Smooth muscle cell (in vitro differentiated cells): ENCODE measurements at regions not wholly inside any gene's neighbourhood (a gene's known extent, or its start where the extent isn't known, plus 50 kb on each side); places are given as distances from the start of the nearest gene placed in this dataset.

ENCODE experiments used
- DNase-seq: peaks from one replicate; lab custom pipeline; 2025; ENCODE audit not compliant: unreplicated experiment; lab: John Stamatoyannopoulos, UW
- H2AFZ ChIP-seq: fragments of 200-600 bp; sonication (generic); 2 replicates; pipeline ENCODE4 v1.6.0; 2016; ENCODE audit warnings: antibody characterized with exemption, low read depth, mild to moderate bottlenecking
- H3F3A ChIP-seq: fragments of 200-600 bp; sonication (generic); 2 replicates; pipeline ENCODE4 v1.6.0; 2017; ENCODE audit warnings: antibody characterized with exemption, low read depth
- H3K27ac ChIP-seq: fragments of 200-600 bp; sonication (generic); 2 replicates; pipeline ENCODE4 v1.5.1; 2016; ENCODE audit warnings: low read depth, mild to moderate bottlenecking
- H3K27me3 ChIP-seq: fragments of 200-600 bp; sonication (generic); 2 replicates; pipeline ENCODE4 v1.6.1; 2016; ENCODE audit warnings: low read depth, mild to moderate bottlenecking
- H3K36me3 ChIP-seq: fragments of 200-600 bp; sonication (generic); 2 replicates; pipeline ENCODE4 v1.5.1; 2016; ENCODE audit warnings: low read depth
- H3K4me1 ChIP-seq: fragments of 200-600 bp; sonication (generic); 2 replicates; pipeline ENCODE4 v1.5.1; 2016; ENCODE audit warnings: low read depth
- H3K4me2 ChIP-seq: fragments of 200-600 bp; sonication (generic); 2 replicates; pipeline ENCODE4 v1.6.0; 2016; ENCODE audit warnings: mild to moderate bottlenecking
- H3K4me3 ChIP-seq: fragments of 200-600 bp; sonication (generic); 2 replicates; pipeline ENCODE4 v1.5.1; 2016; ENCODE audit warnings: mild to moderate bottlenecking
- H3K79me2 ChIP-seq: fragments of 200-600 bp; sonication (generic); 2 replicates; pipeline ENCODE4 v1.6.0; 2016; ENCODE audit warnings: low read depth, mild to moderate bottlenecking
- H3K9ac ChIP-seq: fragments of 200-600 bp; sonication (generic); 2 replicates; pipeline ENCODE4 v1.6.0; 2016; ENCODE audit warnings: low read depth
- H3K9me3 ChIP-seq: fragments of 200-600 bp; sonication (generic); replicated peaks from 2 replicates; pipeline ENCODE4 v1.5.1; 2016; ENCODE audit warnings: low read depth
- H4K20me1 ChIP-seq: fragments of 200-600 bp; sonication (generic); 2 replicates; pipeline ENCODE4 v1.6.0; 2016; ENCODE audit warnings: low read depth
- WGBS: methylation state at CpG from one replicate; pipeline ENCODE4 v1.1.7; 2016; ENCODE audit warnings: low lambda C conversion rate; 5-methylcytosine and 5-hydroxymethylcytosine counted together
- TF ChIP-seq, protein P1 (sequence below): fragments of 200-600 bp; sonication (generic); IDR thresholded peaks from 2 replicates; pipeline ENCODE4 v1.5.1; 2017; ENCODE audit warnings: borderline replicate concordance, mild to moderate bottlenecking, antibody characterized with exemption; ENCODE audit not compliant: insufficient read depth, poor library complexity, severe bottlenecking

DNA sequence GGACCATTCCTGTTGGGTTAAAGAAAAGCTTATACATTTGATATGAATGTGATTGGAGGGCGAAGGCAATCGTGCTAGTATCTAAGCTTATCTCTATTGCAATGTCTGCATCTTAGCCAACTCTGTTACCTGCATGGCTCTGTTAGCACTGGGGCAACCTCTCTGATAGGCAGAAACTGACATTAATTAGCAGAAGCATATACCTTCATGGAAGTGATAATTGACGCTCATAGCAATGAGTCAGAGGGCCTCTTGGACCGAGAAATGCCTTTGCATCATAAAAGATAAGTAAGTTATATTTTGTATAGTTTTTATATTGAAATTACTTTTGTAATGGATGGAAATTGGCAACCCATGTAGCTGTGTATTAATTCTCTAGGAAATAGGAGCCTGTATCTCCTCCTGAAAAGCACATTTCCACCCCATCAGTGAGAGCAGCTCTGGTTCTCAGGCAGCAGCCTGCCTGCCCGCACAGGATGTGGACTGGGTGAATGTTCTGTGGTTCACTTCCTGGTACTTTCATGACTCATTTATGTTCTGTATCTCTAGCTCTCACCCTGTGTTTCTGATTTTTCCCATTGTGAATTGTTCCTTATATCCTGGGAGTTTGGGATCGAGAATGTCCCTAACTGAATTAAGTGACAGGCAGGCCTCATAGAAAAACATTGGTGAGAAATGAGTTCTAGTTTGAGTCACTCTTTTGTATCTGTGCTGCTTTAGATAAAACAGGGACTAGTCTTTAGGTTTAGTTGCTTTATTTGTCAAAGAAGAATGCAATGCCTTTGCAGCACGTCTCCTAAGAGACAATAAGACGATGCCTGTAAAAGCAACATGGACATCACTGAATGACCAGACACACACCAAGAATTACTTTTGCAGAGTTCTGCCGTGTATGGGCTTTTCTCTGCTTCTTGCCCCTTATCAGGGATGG lies 344.9 kb downstream of the DCDC2C start:
- H3K9me3 ChIP-seq = no peaks in the 10 kb centered on the region
- H2AFZ ChIP-seq = peak overlapping the region; percentile 36
- H3K4me3 ChIP-seq = no peak overlapping the region
- H3K4me2 ChIP-seq = no peak overlapping the region
- no peaks in the 10 kb centered on the region for H3K79me2 ChIP-seq
- no peaks in the 10 kb centered on the region for H3K4me1 ChIP-seq
- H3F3A ChIP-seq = no peaks in the 10 kb centered on the region
- H3K36me3 ChIP-seq = no peaks in the 10 kb centered on the region
- TF ChIP-seq, protein P1, sequence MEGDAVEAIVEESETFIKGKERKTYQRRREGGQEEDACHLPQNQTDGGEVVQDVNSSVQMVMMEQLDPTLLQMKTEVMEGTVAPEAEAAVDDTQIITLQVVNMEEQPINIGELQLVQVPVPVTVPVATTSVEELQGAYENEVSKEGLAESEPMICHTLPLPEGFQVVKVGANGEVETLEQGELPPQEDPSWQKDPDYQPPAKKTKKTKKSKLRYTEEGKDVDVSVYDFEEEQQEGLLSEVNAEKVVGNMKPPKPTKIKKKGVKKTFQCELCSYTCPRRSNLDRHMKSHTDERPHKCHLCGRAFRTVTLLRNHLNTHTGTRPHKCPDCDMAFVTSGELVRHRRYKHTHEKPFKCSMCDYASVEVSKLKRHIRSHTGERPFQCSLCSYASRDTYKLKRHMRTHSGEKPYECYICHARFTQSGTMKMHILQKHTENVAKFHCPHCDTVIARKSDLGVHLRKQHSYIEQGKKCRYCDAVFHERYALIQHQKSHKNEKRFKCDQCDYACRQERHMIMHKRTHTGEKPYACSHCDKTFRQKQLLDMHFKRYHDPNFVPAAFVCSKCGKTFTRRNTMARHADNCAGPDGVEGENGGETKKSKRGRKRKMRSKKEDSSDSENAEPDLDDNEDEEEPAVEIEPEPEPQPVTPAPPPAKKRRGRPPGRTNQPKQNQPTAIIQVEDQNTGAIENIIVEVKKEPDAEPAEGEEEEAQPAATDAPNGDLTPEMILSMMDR = no peak
- H4K20me1 ChIP-seq = no peaks in the 10 kb centered on the region
- H3K9ac ChIP-seq = no peak overlapping the region
- WGBS = 71% methylated on average over 9 of the region's 9 CpGs
- no peaks in the 10 kb centered on the region for H3K27me3 ChIP-seq
- no peak overlapping the region for H3K27ac ChIP-seq
- no peak for DNase-seq

DNA sequence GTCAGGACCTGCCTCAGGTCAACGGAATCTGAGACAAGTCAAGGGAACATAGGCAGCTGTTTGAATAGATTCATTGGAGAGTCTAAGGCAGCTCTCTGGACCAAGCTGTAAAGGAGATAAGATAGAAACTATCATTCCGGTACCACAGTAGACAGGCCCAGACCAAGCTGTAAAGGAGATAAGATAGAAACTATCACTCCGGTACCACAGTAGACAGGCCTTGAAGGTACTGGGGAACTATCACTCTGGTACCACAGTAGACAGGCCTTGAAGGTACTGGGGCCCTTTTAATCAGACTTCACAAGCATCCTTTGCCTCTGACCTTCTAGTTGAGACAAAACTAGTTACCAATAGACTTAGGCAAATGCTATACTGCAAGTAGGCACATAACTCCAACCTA lies 346.1 kb downstream of the DCDC2C start:
- Histone ChIP-seq H3K9me3 (no peaks in the 10 kb centered on the region), H2AFZ (no peak overlapping the region), H3K79me2 (no peaks in the 10 kb centered on the region), H3K27ac (no peak overlapping the region), H3K36me3 (no peaks in the 10 kb centered on the region), H3K4me1 (no peaks in the 10 kb centered on the region), H3K4me3 (no peak overlapping the region), H4K20me1 (no peaks in the 10 kb centered on the region), H3K27me3 (no peaks in the 10 kb centered on the region), H3F3A (no peaks in the 10 kb centered on the region), H3K9ac (no peak overlapping the region), H3K4me2 (no peak overlapping the region)
- WGBS = 65% methylated on average over 3 of the region's 3 CpGs
- TF ChIP-seq, protein P1 = no peak
- no peak for DNase-seq

DNA sequence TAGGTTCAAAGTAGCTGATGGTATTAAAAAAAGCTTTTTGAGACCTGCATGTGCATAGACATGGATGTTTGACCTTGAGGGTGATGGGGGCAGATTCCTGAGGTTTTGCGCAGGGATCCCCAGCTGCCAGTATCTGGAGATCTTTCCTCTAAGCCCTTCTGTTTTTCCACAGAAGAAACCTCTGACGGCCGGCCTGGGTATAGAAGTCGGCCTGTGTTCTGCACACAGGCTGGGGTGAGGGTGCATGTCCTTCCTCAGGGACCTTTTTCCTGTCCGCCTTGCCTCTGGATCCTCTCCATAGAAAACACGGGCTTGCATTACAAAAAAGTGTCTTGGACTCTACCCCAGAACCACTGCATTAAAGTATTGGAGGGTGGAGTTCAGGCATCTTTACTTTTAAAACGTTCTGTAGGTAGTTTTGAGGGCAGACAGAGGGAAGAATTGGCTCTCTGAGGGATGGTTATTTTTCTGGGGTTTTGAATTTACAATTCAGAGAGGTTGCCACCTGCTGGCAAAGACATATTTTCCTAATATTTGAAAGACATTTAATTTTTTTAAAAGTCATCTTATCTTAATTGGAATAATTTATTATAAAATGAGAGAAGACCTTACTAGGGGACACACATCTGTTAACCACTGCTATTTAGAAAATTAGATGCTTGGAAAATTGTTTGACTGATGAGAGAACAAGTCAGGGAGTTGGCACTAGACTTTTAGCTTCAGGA lies 350.6 kb downstream of the DCDC2C start:
- Histone ChIP-seq H3K9ac (no peak overlapping the region), H3K4me1 (no peaks in the 10 kb centered on the region), H3K9me3 (no peaks in the 10 kb centered on the region), H3K27me3 (no peaks in the 10 kb centered on the region), H3K79me2 (no peaks in the 10 kb centered on the region), H3K36me3 (no peaks in the 10 kb centered on the region), H3K4me3 (no peak overlapping the region), H3K4me2 (no peak overlapping the region), H3K27ac (no peak overlapping the region), H3F3A (no peaks in the 10 kb centered on the region), H2AFZ (no peak overlapping the region), H4K20me1 (no peaks in the 10 kb centered on the region)
- 80% methylated on average over 7 of the region's 7 CpGs for WGBS
- no peak for DNase-seq
- TF ChIP-seq, protein P1 = peak; percentile 36
